A549 (cell line): ENCODE measurements at regions not wholly inside any gene's neighbourhood (a gene's known extent, or its start where the extent isn't known, plus 50 kb on each side); places are given as distances from the start of the nearest gene placed in this dataset.

Experiments used
- ATAC-seq, 2 experiments: fragments of 200-7000 bp in 1 of 2; fragments of >200 bp in 1 of 2; cut with Nextera tagmentation in 1 of 2; cut with Tn5 transposase in 1 of 2; 3 replicates each; pipeline versions ENCODE4 v1.8.0 to v1.9.1; 2018 to 2020; ENCODE audit warnings: mild to moderate bottlenecking in 1 of 2, moderate library complexity in 1 of 2
- CTCF ChIA-PET: fragments of 300-600 bp; sonication (Branson Sonifier 250); formaldehyde crosslinking; extraction: SDS; loops from one replicate; lab custom pipeline; 2021; ENCODE audit warnings: antibody characterized with exemption, inconsistent platforms; lab: Yijun Ruan, JAX
- POLR2A ChIA-PET: fragments of 350-600 bp; formaldehyde crosslinking; extraction: SDS; loops from one replicate; lab custom pipeline; 2021; ENCODE audit warnings: antibody characterized with exemption, inconsistent platforms; lab: Yijun Ruan, JAX
- DNase-seq, 2 experiments: peaks; one replicate each; pipeline versions ENCODE4 v3.0.0 to v3.0.0-alpha.2; 2011 to 2016; ENCODE audit warnings: low read depth in 1 of 2, low spot score in 1 of 2
- FAIRE-seq: peaks from 2 replicates; lab custom pipeline; 2011; peaks lifted over from hg19 to GRCh38; lab: Jason Lieb, UNC
- H3K27ac ChIP-seq, 2 experiments: fragments of >200 bp; sonication (Bioruptor Twin); formaldehyde crosslinking; 3 replicates each; pipeline ENCODE4 v1.5.1; 2016 to 2017
- H3K4me1 ChIP-seq: fragments of >200 bp; sonication (Bioruptor Twin); formaldehyde crosslinking; 3 replicates; pipeline ENCODE4 v1.6.1; 2016
- H3K4me2 ChIP-seq: fragments of >200 bp; sonication (Bioruptor Twin); formaldehyde crosslinking; 3 replicates; pipeline ENCODE4 v1.6.1; 2016
- H3K4me3 ChIP-seq: fragments of >200 bp; sonication (Bioruptor Twin); formaldehyde crosslinking; 3 replicates; pipeline ENCODE4 v1.5.1; 2016
- H3K9me3 ChIP-seq: fragments of >200 bp; sonication (Bioruptor Twin); formaldehyde crosslinking; 3 replicates; pipeline ENCODE4 v1.6.1; 2016
- ATOH8 ChIP-seq: fragments of 250-450 bp; sonication (Bioruptor Pico); IDR thresholded peaks from 2 replicates; pipeline ENCODE4 v1.5.0; 2020; ENCODE audit warnings: low read depth, mild to moderate bottlenecking, moderate library complexity
- BCL3 ChIP-seq: fragments of >200 bp; sonication (Bioruptor Twin); formaldehyde crosslinking; IDR thresholded peaks from 3 replicates; pipeline ENCODE4 v1.6.1; 2016
- CBX2 ChIP-seq: fragments of 200-600 bp; sonication (generic); IDR thresholded peaks from 2 replicates; pipeline ENCODE4 v1.6.1; 2016; ENCODE audit warnings: low read depth, mild to moderate bottlenecking, borderline replicate concordance
- CBX8 ChIP-seq: fragments of 200-600 bp; sonication (generic); IDR thresholded peaks from 2 replicates; pipeline ENCODE4 v1.6.1; 2016
- CEBPB ChIP-seq, 2 experiments: fragments of >200 bp in 1 of 2; sonication (Bioruptor Twin) in 1 of 2; formaldehyde crosslinking in 1 of 2; IDR thresholded peaks; 2 replicates each; pipeline ENCODE4 v1.6.1; 2012 to 2016
- CHD4 ChIP-seq: fragments of 200-600 bp; sonication (generic); IDR thresholded peaks from 2 replicates; pipeline ENCODE4 v1.6.1; 2016; ENCODE audit warnings: antibody characterized with exemption, mild to moderate bottlenecking, borderline replicate concordance
- CTCF ChIP-seq: fragments of >200 bp; sonication (Bioruptor Twin); formaldehyde crosslinking; IDR thresholded peaks from 3 replicates; pipeline ENCODE4 v1.5.1; 2016
- FOSB ChIP-seq: fragments of 250-450 bp; sonication (Bioruptor Pico); IDR thresholded peaks from 2 replicates; pipeline ENCODE4 v1.5.0; 2020; ENCODE audit warnings: mild to moderate bottlenecking, moderate library complexity
- FOSL2 ChIP-seq, 2 experiments: fragments of 450-650 bp in 1 of 2; fragments of >200 bp in 1 of 2; sonication (Bioruptor Twin) in 1 of 2; formaldehyde crosslinking; IDR thresholded peaks; 2 replicates each; pipeline versions ENCODE4 v1.5.0 to v1.6.1; 2016 to 2020; ENCODE audit warnings: mild to moderate bottlenecking in 1 of 2, moderate library complexity in 1 of 2
- GATA3 ChIP-seq: IDR thresholded peaks from 2 replicates; pipeline ENCODE4 v1.6.1; 2012; ENCODE audit warnings: borderline replicate concordance
- HDAC2 ChIP-seq: fragments of 200-600 bp; sonication (generic); IDR thresholded peaks from 2 replicates; pipeline ENCODE4 v1.6.1; 2016
- HEYL ChIP-seq: fragments of 250-450 bp; sonication (Bioruptor Pico); IDR thresholded peaks from 2 replicates; pipeline ENCODE4 v1.8.0; 2021; ENCODE audit warnings: mild to moderate bottlenecking, moderate library complexity
- HOXA7 ChIP-seq: fragments of 250-450 bp; sonication (Bioruptor Pico); IDR thresholded peaks from 2 replicates; pipeline ENCODE4 v1.5.0; 2020; ENCODE audit warnings: mild to moderate bottlenecking, moderate library complexity
- JUN ChIP-seq, 2 experiments: fragments of >200 bp; sonication (Bioruptor Twin); formaldehyde crosslinking; IDR thresholded peaks; 2 replicates in 1 of 2; 3 replicates in 1 of 2; pipeline ENCODE4 v1.6.1; 2016 to 2017
- KDM1A ChIP-seq: fragments of 200-600 bp; sonication (generic); IDR thresholded peaks from 2 replicates; pipeline ENCODE4 v1.6.1; 2016; ENCODE audit warnings: low read depth, mild to moderate bottlenecking
- KDM5A ChIP-seq: fragments of 200-600 bp; sonication (generic); IDR thresholded peaks from 2 replicates; pipeline ENCODE4 v1.6.1; 2016; ENCODE audit warnings: antibody characterized with exemption, mild to moderate bottlenecking
- MAFK ChIP-seq: fragments of 450-650 bp; IDR thresholded peaks from 2 replicates; pipeline ENCODE4 v1.6.1; 2014; ENCODE audit not compliant: partially characterized antibody
- MYC ChIP-seq: IDR thresholded peaks from 2 replicates; pipeline ENCODE4 v1.6.1; 2012; ENCODE audit warnings: mild to moderate bottlenecking, inconsistent platforms, low read length, improper control_type of control experiment, borderline replicate concordance
- PHF8 ChIP-seq: fragments of 200-600 bp; sonication (generic); IDR thresholded peaks from 2 replicates; pipeline ENCODE4 v1.6.1; 2016; ENCODE audit warnings: low read depth, mild to moderate bottlenecking, antibody characterized with exemption, moderate library complexity, borderline replicate concordance
- RAD21 ChIP-seq, 2 experiments: fragments of >200 bp in 1 of 2; sonication (Bioruptor Twin) in 1 of 2; formaldehyde crosslinking in 1 of 2; IDR thresholded peaks in 1 of 2; conservative IDR thresholded peaks in 1 of 2; 2 replicates in 1 of 2; 3 replicates in 1 of 2; pipeline ENCODE4 v1.6.1; 2012 to 2018; ENCODE audit warnings: inconsistent platforms in 1 of 2
- RARB ChIP-seq: fragments of 250-450 bp; sonication (Bioruptor Pico); IDR thresholded peaks from 2 replicates; pipeline ENCODE4 v1.8.0; 2021; ENCODE audit warnings: mild to moderate bottlenecking, moderate library complexity
- RNF2 ChIP-seq: fragments of 200-600 bp; sonication (generic); IDR thresholded peaks from 2 replicates; pipeline ENCODE4 v1.6.1; 2016; ENCODE audit warnings: low read depth, mild to moderate bottlenecking, antibody characterized with exemption, moderate library complexity, borderline replicate concordance
- ZC3H11A ChIP-seq: fragments of 450-650 bp; IDR thresholded peaks from 2 replicates; pipeline ENCODE4 v1.6.1; 2014; ENCODE audit warnings: antibody characterized with exemption, mild to moderate bottlenecking
- ZFP36 ChIP-seq: fragments of 450-650 bp; IDR thresholded peaks from 2 replicates; pipeline ENCODE4 v1.6.1; 2014; ENCODE audit warnings: borderline replicate concordance; ENCODE audit not compliant: partially characterized antibody
- ZNF302 ChIP-seq: fragments of 250-450 bp; sonication (Bioruptor Pico); IDR thresholded peaks from 2 replicates; pipeline ENCODE4 v1.9.0; 2021; ENCODE audit warnings: inconsistent platforms, mild to moderate bottlenecking, moderate library complexity
- WGBS: methylation state at CpG from one replicate; pipeline ENCODE4 v1.1.6; 2017; ENCODE audit errors: missing lambda C conversion rate; 5-methylcytosine and 5-hydroxymethylcytosine counted together
- TF ChIP-seq, protein P1 (sequence below): fragments of 250-450 bp; sonication (Bioruptor Pico); IDR thresholded peaks from 2 replicates; pipeline ENCODE4 v1.5.0; 2021; ENCODE audit warnings: mild to moderate bottlenecking, moderate library complexity, borderline replicate concordance
- TF ChIP-seq, protein P2 (sequence below): IDR thresholded peaks from 2 replicates; pipeline ENCODE4 v1.6.1; 2012
- TF ChIP-seq, protein P3 (sequence below): fragments of >200 bp; sonication (Bioruptor Twin); formaldehyde crosslinking; IDR thresholded peaks from 2 replicates; pipeline ENCODE4 v1.6.1; 2016
- TF ChIP-seq, protein P4 (sequence below): IDR thresholded peaks from 2 replicates; pipeline ENCODE4 v1.6.1; 2012; ENCODE audit warnings: low read depth, borderline replicate concordance
- TF ChIP-seq, protein P5 (sequence below): fragments of 450-650 bp; IDR thresholded peaks from 2 replicates; pipeline ENCODE4 v1.6.1; 2014; ENCODE audit warnings: antibody characterized with exemption

GRCh38 chr5:174664180-174664850, 60.1 kb upstream of the MSX2 start:
- no peak for DNase-seq
- ChIA-PET POLR2A (no interaction called here), CTCF (no interaction called here)
- Histone ChIP-seq H3K4me1 (no peaks in the 10 kb centered on the region), H3K9me3 (peaks cover 7% of the 10 kb centered on the region; the same call in 2 of the 3 replicates), H3K27ac (no peak overlapping the region), H3K4me3 (no peak overlapping the region), H3K4me2 (no peak overlapping the region)
- FAIRE-seq, result no peak
- TF ChIP-seq MYC (no peak), FOSB (CRISPR knock-in tag) (no peak), CBX2 (no peak), FOSL2 (IDR thresholded peaks at IDR 0.05) (no peak), FOSL2 (CRISPR knock-in tag; IDR thresholded peaks at IDR 0.05) (no peak), RAD21 (conservative IDR thresholded peaks at IDR 0.05 in 1 of 2, IDR thresholded peaks at IDR 0.05 in 1 of 2) (no peak), BCL3 (no peak), CBX8 (no peak), RARB (CRISPR knock-in tag) (no peak), CTCF (no peak), ZFP36 (no peak), MAFK (no peak), ZNF302 (no peak), KDM1A (no peak), HDAC2 (no peak), RNF2 (no peak), HOXA7 (no peak), GATA3 (no peak)
- TF ChIP-seq, protein P1, sequence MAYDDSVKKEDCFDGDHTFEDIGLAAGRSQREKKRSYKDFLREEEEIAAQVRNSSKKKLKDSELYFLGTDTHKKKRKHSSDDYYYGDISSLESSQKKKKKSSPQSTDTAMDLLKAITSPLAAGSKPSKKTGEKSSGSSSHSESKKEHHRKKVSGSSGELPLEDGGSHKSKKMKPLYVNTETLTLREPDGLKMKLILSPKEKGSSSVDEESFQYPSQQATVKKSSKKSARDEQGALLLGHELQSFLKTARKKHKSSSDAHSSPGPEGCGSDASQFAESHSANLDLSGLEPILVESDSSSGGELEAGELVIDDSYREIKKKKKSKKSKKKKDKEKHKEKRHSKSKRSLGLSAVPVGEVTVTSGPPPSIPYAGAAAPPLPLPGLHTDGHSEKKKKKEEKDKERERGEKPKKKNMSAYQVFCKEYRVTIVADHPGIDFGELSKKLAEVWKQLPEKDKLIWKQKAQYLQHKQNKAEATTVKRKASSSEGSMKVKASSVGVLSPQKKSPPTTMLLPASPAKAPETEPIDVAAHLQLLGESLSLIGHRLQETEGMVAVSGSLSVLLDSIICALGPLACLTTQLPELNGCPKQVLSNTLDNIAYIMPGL (CRISPR knock-in tag), result no peak
- TF ChIP-seq, protein P2, sequence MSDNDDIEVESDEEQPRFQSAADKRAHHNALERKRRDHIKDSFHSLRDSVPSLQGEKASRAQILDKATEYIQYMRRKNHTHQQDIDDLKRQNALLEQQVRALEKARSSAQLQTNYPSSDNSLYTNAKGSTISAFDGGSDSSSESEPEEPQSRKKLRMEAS, result no peak
- TF ChIP-seq, protein P3, sequence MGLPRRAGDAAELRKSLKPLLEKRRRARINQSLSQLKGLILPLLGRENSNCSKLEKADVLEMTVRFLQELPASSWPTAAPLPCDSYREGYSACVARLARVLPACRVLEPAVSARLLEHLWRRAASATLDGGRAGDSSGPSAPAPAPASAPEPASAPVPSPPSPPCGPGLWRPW, result no peak
- WGBS, result 46% methylated on average over 4 of the region's 4 CpGs
- no peak for ATAC-seq

DNA sequence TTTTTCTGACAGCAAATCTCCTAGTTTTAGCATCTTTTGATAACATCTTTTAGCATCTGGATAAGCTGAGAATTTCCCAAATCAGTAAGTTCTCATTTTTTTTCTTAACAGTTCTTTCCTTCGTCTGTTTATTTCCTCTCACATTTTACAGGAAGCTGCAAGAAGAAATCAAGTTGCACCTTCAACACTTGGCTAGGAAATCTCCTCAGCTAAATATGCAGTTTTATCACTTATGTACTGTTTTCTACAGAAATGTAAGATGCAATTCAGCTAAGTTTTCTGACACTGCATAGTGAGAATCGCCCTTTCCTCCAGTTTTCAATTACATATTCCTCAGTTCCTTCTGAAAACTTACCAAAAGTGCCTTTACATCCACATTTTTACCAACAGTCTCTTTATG, 59.0 kb upstream of the MSX2 start:
- Histone ChIP-seq H3K4me2 (no peak overlapping the region), H3K27ac (no peak overlapping the region), H3K4me3 (no peak overlapping the region), H3K9me3 (peaks cover 7% of the 10 kb centered on the region; the same call in 2 of the 3 replicates), H3K4me1 (no peaks in the 10 kb centered on the region)
- no peak for FAIRE-seq
- 15% methylated on average over 2 of the region's 2 CpGs for WGBS
- no peak for DNase-seq
- ChIA-PET POLR2A (no interaction called here), CTCF (interaction anchor here (0.8 to 1.2 kb wide), 2 partner anchors 16 to 174 kb away, joined by 3 read pairs; no protein-coding TSS in a partner anchor)
- ATAC-seq, result no peak
- TF ChIP-seq FOSB (CRISPR knock-in tag) (no peak), CBX2 (no peak), HDAC2 (no peak), CHD4 (no peak), JUN (IDR thresholded peaks at IDR 0.05) (no peak), PHF8 (no peak), KDM5A (no peak), ZC3H11A (no peak), ZFP36 (no peak), KDM1A (no peak), HEYL (CRISPR knock-in tag) (no peak), RNF2 (no peak), CEBPB (IDR thresholded peaks at IDR 0.05) (no peak), ATOH8 (CRISPR knock-in tag) (no peak), RARB (CRISPR knock-in tag) (no peak)
- TF ChIP-seq, protein P4, sequence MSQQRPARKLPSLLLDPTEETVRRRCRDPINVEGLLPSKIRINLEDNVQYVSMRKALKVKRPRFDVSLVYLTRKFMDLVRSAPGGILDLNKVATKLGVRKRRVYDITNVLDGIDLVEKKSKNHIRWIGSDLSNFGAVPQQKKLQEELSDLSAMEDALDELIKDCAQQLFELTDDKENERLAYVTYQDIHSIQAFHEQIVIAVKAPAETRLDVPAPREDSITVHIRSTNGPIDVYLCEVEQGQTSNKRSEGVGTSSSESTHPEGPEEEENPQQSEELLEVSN, result no peak
- TF ChIP-seq, protein P5, sequence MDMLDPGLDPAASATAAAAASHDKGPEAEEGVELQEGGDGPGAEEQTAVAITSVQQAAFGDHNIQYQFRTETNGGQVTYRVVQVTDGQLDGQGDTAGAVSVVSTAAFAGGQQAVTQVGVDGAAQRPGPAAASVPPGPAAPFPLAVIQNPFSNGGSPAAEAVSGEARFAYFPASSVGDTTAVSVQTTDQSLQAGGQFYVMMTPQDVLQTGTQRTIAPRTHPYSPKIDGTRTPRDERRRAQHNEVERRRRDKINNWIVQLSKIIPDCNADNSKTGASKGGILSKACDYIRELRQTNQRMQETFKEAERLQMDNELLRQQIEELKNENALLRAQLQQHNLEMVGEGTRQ, result no peak
